ENCODE measurements at regions not wholly inside any gene's neighbourhood (a gene's known extent, or its start where the extent isn't known, plus 50 kb on each side); places are given as distances from the start of the nearest gene placed in this dataset.

GRCh38 chr1:172821609-172822274, 162.8 kb downstream of the FASLG start:
- DNase-seq, result no peak
- Mint-ChIP-seq H3K4me1 (peaks cover 42% of the 10 kb centered on the region), H3K27me3 (no peaks in the 10 kb centered on the region), H3K27ac (no peak overlapping the region), H3K9me3 (no peaks in the 10 kb centered on the region), H3K36me3 (ENCODE audit: low read depth) (no peaks in the 10 kb centered on the region), H3K4me3 (no peak overlapping the region)
- no peak for ATAC-seq (ENCODE audit: low read depth)
- ChIA-PET POLR2A (no interaction called here), CTCF (no interaction called here)
- intact Hi-C loops (cut with micrococcal nuclease), result no loop called here
- no peak for TF ChIP-seq CTCF (IDR thresholded peaks at IDR 0.05)

- Mint-ChIP-seq H3K9me3 (no peaks in the 10 kb centered on the region), H3K36me3 (ENCODE audit: low read depth) (no peaks in the 10 kb centered on the region), H3K27me3 (no peaks in the 10 kb centered on the region), H3K4me3 (no peak overlapping the region), H3K27ac (no peak overlapping the region), H3K4me1 (peaks cover 30% of the 10 kb centered on the region)
- POLR2A ChIA-PET, result no interaction called here
- ATAC-seq (ENCODE audit: low read depth) (no peak), DNase-seq (no peak)
- TF ChIP-seq CTCF (IDR thresholded peaks at IDR 0.05), result no peak
- intact Hi-C loops (cut with micrococcal nuclease), result no loop called here
- CTCF ChIA-PET, result interaction anchor here (1.2 to 1.6 kb wide), 2 partner anchors 379 to 597 kb away, joined by 4 to 6 read pairs; no protein-coding TSS in a partner anchor
Observed at GRCh38 chr1:172822886-172823285, 164.0 kb downstream of the FASLG start.

GRCh38 chr1:172823534-172823933, 164.6 kb downstream of the FASLG start:
- intact Hi-C loops (cut with micrococcal nuclease), result no loop called here
- H3K27me3 Mint-ChIP-seq, result no peaks in the 10 kb centered on the region
- no peak overlapping the region for H3K4me3 Mint-ChIP-seq
- no peak for TF ChIP-seq CTCF (IDR thresholded peaks at IDR 0.05)
- POLR2A ChIA-PET, result no interaction called here
- H3K27ac Mint-ChIP-seq, result no peak overlapping the region
- no peaks in the 10 kb centered on the region for H3K36me3 Mint-ChIP-seq (ENCODE audit: low read depth)
- no peaks in the 10 kb centered on the region for H3K9me3 Mint-ChIP-seq
- ATAC-seq (ENCODE audit: low read depth) (no peak), DNase-seq (no peak)
- CTCF ChIA-PET, result interaction anchor here (1.2 to 1.6 kb wide), 2 partner anchors 378 to 596 kb away, joined by 4 to 6 read pairs; no protein-coding TSS in a partner anchor
- H3K4me1 Mint-ChIP-seq, result peaks cover 24% of the 10 kb centered on the region

- no peak overlapping the region for H3K27ac Mint-ChIP-seq
- no peak overlapping the region for H3K4me3 Mint-ChIP-seq
- intact Hi-C loops (cut with micrococcal nuclease), result no loop called here
- ATAC-seq (ENCODE audit: low read depth), result no peak
- no peaks in the 10 kb centered on the region for H3K36me3 Mint-ChIP-seq (ENCODE audit: low read depth)
- no peaks in the 10 kb centered on the region for H3K27me3 Mint-ChIP-seq
- TF ChIP-seq CTCF (IDR thresholded peaks at IDR 0.05), result no peak
- CTCF ChIA-PET, result interaction anchor here (1.3 to 5.1 kb wide), 3 partner anchors 79 to 595 kb away, joined by 7 to 174 read pairs (median 36); no protein-coding TSS in a partner anchor
- H3K9me3 Mint-ChIP-seq, result no peaks in the 10 kb centered on the region
- DNase-seq, result no peak
- POLR2A ChIA-PET, result no interaction called here
- H3K4me1 Mint-ChIP-seq, result peaks cover 18% of the 10 kb centered on the region
Observed at GRCh38 chr1:172824209-172824608, 165.3 kb downstream of the FASLG start.

- no peak overlapping the region for H3K27ac Mint-ChIP-seq
- CTCF ChIA-PET, result interaction anchor here (0.6 to 5.1 kb wide), 26 partner anchors 10 to 604 kb away, joined by 3 to 174 read pairs (median 4); partner anchors contain the start of gene TNFSF4
- DNase-seq (no peak), ATAC-seq (ENCODE audit: low read depth) (peak; percentile 62)
- H3K9me3 Mint-ChIP-seq, result no peaks in the 10 kb centered on the region
- no peak for TF ChIP-seq CTCF (IDR thresholded peaks at IDR 0.05)
- POLR2A ChIA-PET, result interaction anchor here (0.6 to 1.4 kb wide), 6 partner anchors 81 to 591 kb away, joined by 3 to 9 read pairs (median 3); no protein-coding TSS in a partner anchor
- no peaks in the 10 kb centered on the region for H3K36me3 Mint-ChIP-seq (ENCODE audit: low read depth)
- no peak overlapping the region for H3K4me3 Mint-ChIP-seq
- intact Hi-C loops (cut with micrococcal nuclease), result loop anchor here (1.0 kb wide), 2 partner anchors 81 to 376 kb away; no protein-coding TSS in a partner anchor
- no peaks in the 10 kb centered on the region for H3K27me3 Mint-ChIP-seq
- peaks cover 2% of the 10 kb centered on the region for H3K4me1 Mint-ChIP-seq
Observed at GRCh38 chr1:172826096-172826741, 167.3 kb downstream of the FASLG start.

Measured in activated B cell treated with CpG ODN at 0.5 μM for 24 hours (primary cell).